IMR-90 (cell line): ENCODE measurements at regions not wholly inside any gene's neighbourhood (a gene's known extent, or its start where the extent isn't known, plus 50 kb on each side); places are given as distances from the start of the nearest gene placed in this dataset.

Experiments
- ATAC-seq: fragments of 200-7000 bp; cut with Tn5 transposase; 2 replicates; pipeline ENCODE4 v1.9.1; 2020; ENCODE audit warnings: low read depth, mild to moderate bottlenecking, moderate library complexity
- BruUV-seq: library from RNA; stranded (reverse); fragments of 400-500 nt; replicated peaks from 2 replicates; lab custom pipeline; 2021; lab: Mats Ljungman, UMichigan
- CTCF ChIA-PET: fragments of 300-600 bp; formaldehyde crosslinking; extraction: SDS; loops from one replicate; lab custom pipeline; 2021; ENCODE audit warnings: antibody characterized with exemption; lab: Yijun Ruan, JAX
- POLR2A ChIA-PET: fragments of 300-600 bp; sonication (Branson Sonifier 250); formaldehyde crosslinking; loops from one replicate; lab custom pipeline; 2022; ENCODE audit warnings: antibody characterized with exemption; ENCODE audit not compliant: unreplicated experiment; lab: Charles Lee
- DNase-seq: peaks from one replicate; pipeline ENCODE4 v3.0.0; 2013
- H2AFZ ChIP-seq: replicated peaks from 2 replicates; pipeline ENCODE3; 2013; ENCODE audit warnings: low read length, mild to moderate bottlenecking; ENCODE audit not compliant: poor library complexity
- H2AK5ac ChIP-seq: 2 replicates; pipeline ENCODE4 v1.6.1; 2013; ENCODE audit warnings: low read depth, low read length, inconsistent platforms
- H2AK9ac ChIP-seq: replicated peaks from 2 replicates; pipeline ENCODE3; 2013; ENCODE audit warnings: mild to moderate bottlenecking, low read depth, low read length, moderate library complexity; ENCODE audit not compliant: poor library complexity
- H2BK120ac ChIP-seq: 2 replicates; pipeline ENCODE4 v1.6.1; 2013; ENCODE audit warnings: low read depth, low read length, inconsistent platforms
- H2BK15ac ChIP-seq: 3 replicates; pipeline ENCODE4 v1.6.1; 2013; ENCODE audit warnings: low read depth, low read length, inconsistent platforms
- H2BK20ac ChIP-seq: 2 replicates; pipeline ENCODE4 v1.6.1; 2013; ENCODE audit warnings: low read depth, mild to moderate bottlenecking, inconsistent platforms, low read length, moderate library complexity
- H2BK5ac ChIP-seq: 2 replicates; pipeline ENCODE4 v1.6.1; 2013; ENCODE audit warnings: mild to moderate bottlenecking, low read depth, low read length, inconsistent platforms; ENCODE audit not compliant: poor library complexity, severe bottlenecking
- H3K14ac ChIP-seq: replicated peaks from 2 replicates; pipeline ENCODE4 v1.6.1; 2013; ENCODE audit warnings: low read depth, low read length, inconsistent platforms
- H3K18ac ChIP-seq: 2 replicates; pipeline ENCODE4 v1.6.1; 2013; ENCODE audit warnings: low read depth, low read length, control low read depth
- H3K23ac ChIP-seq: 2 replicates; pipeline ENCODE4 v1.6.1; 2013; ENCODE audit warnings: low read depth, low read length, inconsistent platforms
- H3K27ac ChIP-seq: 2 replicates; pipeline ENCODE4 v1.5.1; 2013; ENCODE audit warnings: mild to moderate bottlenecking, control low read depth, low read length; ENCODE audit not compliant: insufficient read depth
- H3K27me3 ChIP-seq: 2 replicates; pipeline ENCODE4 v1.6.1; 2013; ENCODE audit warnings: low read length; ENCODE audit not compliant: control insufficient read depth, insufficient read depth
- H3K36me3 ChIP-seq: 2 replicates; pipeline ENCODE4 v1.6.1; 2013; ENCODE audit warnings: low read length, mixed read lengths; ENCODE audit not compliant: control insufficient read depth, insufficient read depth
- H3K4ac ChIP-seq: 2 replicates; pipeline ENCODE4 v1.6.1; 2013; ENCODE audit warnings: low read depth, low read length, inconsistent platforms
- H3K4me1 ChIP-seq: 2 replicates; pipeline ENCODE4 v1.6.1; 2013; ENCODE audit warnings: low read length, mixed read lengths; ENCODE audit not compliant: control insufficient read depth, insufficient read depth
- H3K4me2 ChIP-seq: 2 replicates; pipeline ENCODE4 v1.6.1; 2013; ENCODE audit warnings: low read depth, mild to moderate bottlenecking, control low read depth, low read length, moderate library complexity
- H3K4me3 ChIP-seq: 2 replicates; pipeline ENCODE4 v1.5.1; 2013; ENCODE audit warnings: low read depth, mild to moderate bottlenecking, control low read depth, low read length, moderate library complexity; ENCODE audit not compliant: insufficient read depth
- H3K56ac ChIP-seq: 2 replicates; pipeline ENCODE4 v1.6.1; 2013; ENCODE audit warnings: low read length, inconsistent platforms; ENCODE audit not compliant: insufficient read depth; ENCODE audit errors: extremely low read depth
- H3K79me1 ChIP-seq, 2 experiments: 2 replicates each; pipeline ENCODE4 v1.6.1; 2013; ENCODE audit warnings: low read length in 2 of 2, inconsistent platforms in 1 of 2, low read depth in 1 of 2
- H3K9ac ChIP-seq: 2 replicates; pipeline ENCODE4 v1.6.1; 2013; ENCODE audit warnings: low read depth, low read length, control low read depth
- H3K9me1 ChIP-seq: 2 replicates; pipeline ENCODE4 v1.6.1; 2013; ENCODE audit warnings: low read length, inconsistent platforms; ENCODE audit not compliant: insufficient read depth
- H3K9me3 ChIP-seq: 2 replicates; pipeline ENCODE4 v1.6.1; 2013; ENCODE audit warnings: low read length; ENCODE audit not compliant: control insufficient read depth, insufficient read depth
- H4K20me1 ChIP-seq: 2 replicates; pipeline ENCODE4 v1.6.1; 2013; ENCODE audit warnings: low read length, inconsistent platforms; ENCODE audit not compliant: insufficient read depth
- H4K5ac ChIP-seq: 2 replicates; pipeline ENCODE4 v1.6.1; 2013; ENCODE audit warnings: mild to moderate bottlenecking, low read depth, low read length, control low read depth
- H4K8ac ChIP-seq, 2 experiments: 2 replicates each; pipeline ENCODE4 v1.6.1; 2013; ENCODE audit warnings: low read depth in 2 of 2, low read length in 2 of 2, control low read depth in 1 of 2, inconsistent platforms in 1 of 2
- H4K91ac ChIP-seq: 2 replicates; pipeline ENCODE4 v1.6.1; 2013; ENCODE audit warnings: low read depth, low read length, inconsistent platforms; ENCODE audit not compliant: insufficient read depth
- CEBPB ChIP-seq: IDR thresholded peaks from 2 replicates; pipeline ENCODE4 v1.6.1; 2012; ENCODE audit warnings: low read depth, low read length, improper control_type of control experiment
- CHD1 ChIP-seq: IDR thresholded peaks from 2 replicates; pipeline ENCODE4 v1.6.1; 2012; ENCODE audit warnings: low read depth, low read length, improper control_type of control experiment
- CTCF ChIP-seq: conservative IDR thresholded peaks from 2 replicates; pipeline ENCODE4 v1.5.1; 2012; ENCODE audit warnings: mild to moderate bottlenecking, low read depth, low read length, improper control_type of control experiment
- ELK1 ChIP-seq: fragments of 150-350 bp; IDR thresholded peaks from 2 replicates; pipeline ENCODE4 v1.6.1; 2016; ENCODE audit warnings: low read depth, mild to moderate bottlenecking, low read length, moderate library complexity, borderline replicate concordance
- FOS ChIP-seq: fragments of 150-350 bp; IDR thresholded peaks from 2 replicates; pipeline ENCODE4 v1.6.1; 2016; ENCODE audit warnings: low read depth, low read length
- MAFK ChIP-seq: IDR thresholded peaks from 2 replicates; pipeline ENCODE4 v1.6.1; 2012; ENCODE audit warnings: low read depth, low read length, improper control_type of control experiment
- POLR2A ChIP-seq: IDR thresholded peaks from 2 replicates; pipeline ENCODE4 v1.6.1; 2012; ENCODE audit warnings: mild to moderate bottlenecking, low read depth, low read length
- SMC3 ChIP-seq: fragments of 150-350 bp; IDR thresholded peaks from 2 replicates; pipeline ENCODE4 v1.6.1; 2016; ENCODE audit warnings: low read depth, mild to moderate bottlenecking, antibody characterized with exemption, low read length, moderate library complexity
- USF2 ChIP-seq: fragments of 150-350 bp; IDR thresholded peaks from 2 replicates; pipeline ENCODE4 v1.6.1; 2017; ENCODE audit warnings: mild to moderate bottlenecking, antibody characterized with exemption, low read length, low read depth
- WGBS, 2 experiments: methylation state at CpG; one replicate each; pipeline versions ENCODE4 v1.1.5 to v1.1.7; 2013; ENCODE audit warnings: missing lambda C conversion rate in 2 of 2; ENCODE audit not compliant: insufficient read length in 1 of 2; ENCODE audit errors: extremely low coverage in 2 of 2; 5-methylcytosine and 5-hydroxymethylcytosine counted together
- dilution Hi-C: fragments of 300-500 bp; cut with HindIII; formaldehyde crosslinking; loops from one replicate; pipeline ENCODE4 v1.14.3; 2018; ENCODE audit warnings: low sequenced_read_pairs; ENCODE audit not compliant: unreplicated experiment
- in situ Hi-C: fragments of 300-500 bp; cut with MboI; formaldehyde crosslinking; loops from 3 replicates; pipeline ENCODE4 v1.14.3; 2019; ENCODE audit warnings: low sequenced_read_pairs, inconsistent platforms, mixed read lengths
- intact Hi-C: fragments of 100-400 bp; cut with micrococcal nuclease; formaldehyde crosslinking; loops from 2 replicates; pipeline ENCODE4 v1.10.0; 2022

- dilution Hi-C loops = no loop called here
Observed at GRCh38 chr4:124519196-124519595, 193.3 kb downstream of the ANKRD50 start.

More at GRCh38 chr4:124519196-124519595, 193.3 kb downstream of the ANKRD50 start:
- H2BK15ac ChIP-seq = no peak overlapping the region
- no peak overlapping the region for H3K14ac ChIP-seq
- H3K56ac ChIP-seq = no peak overlapping the region
- no peaks in the 10 kb centered on the region for H4K20me1 ChIP-seq
- H2AK5ac ChIP-seq = no peak overlapping the region
- no peak overlapping the region for H2BK20ac ChIP-seq
- no peak overlapping the region for H3K4ac ChIP-seq
- H2BK120ac ChIP-seq = no peak overlapping the region
- no peaks in the 10 kb centered on the region for H3K4me1 ChIP-seq
- no peak overlapping the region for H2AK9ac ChIP-seq
- H3K79me1 ChIP-seq = no peaks in the 10 kb centered on the region
- intact Hi-C loops (no loop called here), in situ Hi-C loops (no loop called here)
- no peaks in the 10 kb centered on the region for H3K36me3 ChIP-seq
- no TSS peak for BruUV-seq
- H3K9me1 ChIP-seq = no peaks in the 10 kb centered on the region
- no peak overlapping the region for H3K4me3 ChIP-seq
- H2AFZ ChIP-seq = no peak overlapping the region
- no peak overlapping the region for H4K8ac ChIP-seq
- no peak overlapping the region for H2BK5ac ChIP-seq
- ChIA-PET CTCF (no interaction called here), POLR2A (no interaction called here)
- H3K9me3 ChIP-seq = no peaks in the 10 kb centered on the region
- H3K27ac ChIP-seq = no peak overlapping the region
- no peak overlapping the region for H4K5ac ChIP-seq
- no peak overlapping the region for H3K9ac ChIP-seq
- no peak for TF ChIP-seq CTCF
- TF ChIP-seq POLR2A = no peak
- TF ChIP-seq CEBPB = no peak
- TF ChIP-seq SMC3 = no peak
- no peak for TF ChIP-seq FOS
- no peak for TF ChIP-seq ELK1
- no peak for TF ChIP-seq CHD1
- no peak for TF ChIP-seq USF2
- no peak for TF ChIP-seq MAFK
- H3K18ac ChIP-seq = no peak overlapping the region
- ATAC-seq = no peak
- H3K23ac ChIP-seq = no peak overlapping the region
- no peaks in the 10 kb centered on the region for H3K27me3 ChIP-seq
- no peak overlapping the region for H4K91ac ChIP-seq
- WGBS, 2 experiments = no CpG with 5 or more reads among the region's 1 CpG
- H3K4me2 ChIP-seq = no peak overlapping the region
- no peak for DNase-seq
